Liver (tissue), 8 donors: ENCODE measurements at regions not wholly inside any gene's neighbourhood (a gene's known extent, or its start where the extent isn't known, plus 50 kb on each side); places are given as distances from the start of the nearest gene placed in this dataset.

ENCODE experiments used
- DNase-seq: peaks from one replicate; pipeline ENCODE4 v3.0.0-alpha.2; 2017; ENCODE audit warnings: low spot score
- H3K27ac ChIP-seq, 2 donors: one replicate each; pipeline ENCODE4 v1.7.0; 2013; ENCODE audit warnings: inconsistent platforms in 2 of 2, low read length in 2 of 2, control low read depth in 1 of 2, low read depth in 1 of 2, mild to moderate bottlenecking in 1 of 2
- H3K27me3 ChIP-seq, 4 donors: one replicate each; pipeline versions ENCODE4 v1.6.1 to v1.7.0; 2013; ENCODE audit warnings: low read length in 3 of 4, inconsistent platforms in 1 of 4, mild to moderate bottlenecking in 1 of 4, moderate library complexity in 1 of 4; ENCODE audit not compliant: control insufficient read depth in 4 of 4, insufficient read depth in 4 of 4
- H3K36me3 ChIP-seq, 4 donors: one replicate each; pipeline versions ENCODE4 v1.6.1 to v1.7.0; 2013; ENCODE audit warnings: low read length in 3 of 4, mild to moderate bottlenecking in 3 of 4, low read depth in 1 of 4, moderate library complexity in 1 of 4; ENCODE audit not compliant: control insufficient read depth in 4 of 4, insufficient read depth in 3 of 4
- H3K4me1 ChIP-seq, 4 donors: one replicate each; pipeline versions ENCODE4 v1.6.1 to v1.7.0; 2013; ENCODE audit warnings: low read length in 3 of 4, mild to moderate bottlenecking in 3 of 4, moderate library complexity in 1 of 4; ENCODE audit not compliant: control insufficient read depth in 4 of 4, insufficient read depth in 4 of 4
- H3K4me3 ChIP-seq, 3 donors: one replicate each; pipeline versions ENCODE4 v1.6.1 to v1.7.0; 2013; ENCODE audit warnings: low read length in 3 of 3, control low read depth in 1 of 3, low read depth in 1 of 3, mild to moderate bottlenecking in 1 of 3
- H3K9ac ChIP-seq, 2 donors: one replicate each; pipeline ENCODE4 v1.7.0; 2013; ENCODE audit warnings: low read length in 2 of 2, mild to moderate bottlenecking in 2 of 2, moderate library complexity in 2 of 2, control low read depth in 1 of 2, low read depth in 1 of 2
- H3K9me3 ChIP-seq, 4 donors: one replicate each; pipeline versions ENCODE4 v1.6.1 to v1.7.0; 2013; ENCODE audit warnings: low read length in 3 of 4; ENCODE audit not compliant: control insufficient read depth in 4 of 4
- EGR1 ChIP-seq, 2 donors: IDR thresholded peaks; 2 replicates each; pipeline ENCODE4 v1.6.1; 2016 to 2018; ENCODE audit warnings: antibody characterized with exemption in 2 of 2, low read depth in 2 of 2
- FOXA1 ChIP-seq: IDR thresholded peaks from 2 replicates; pipeline ENCODE4 v1.6.1; 2016; ENCODE audit warnings: antibody characterized with exemption
- FOXA2 ChIP-seq: IDR thresholded peaks from 2 replicates; pipeline ENCODE4 v1.6.1; 2016; ENCODE audit warnings: antibody characterized with exemption
- GABPA ChIP-seq, 2 donors: IDR thresholded peaks in 1 of 2; conservative IDR thresholded peaks in 1 of 2; 2 replicates each; pipeline ENCODE4 v1.6.1; 2016; ENCODE audit warnings: antibody characterized with exemption in 2 of 2, mild to moderate bottlenecking in 1 of 2, moderate library complexity in 1 of 2
- HNF4A ChIP-seq, 2 donors: conservative IDR thresholded peaks; 2 replicates each; pipeline ENCODE4 v1.6.1; 2016; ENCODE audit warnings: antibody characterized with exemption in 2 of 2, mild to moderate bottlenecking in 2 of 2
- HNF4G ChIP-seq: IDR thresholded peaks from 2 replicates; pipeline ENCODE4 v1.6.1; 2016; ENCODE audit warnings: antibody characterized with exemption
- JUND ChIP-seq, 2 donors: IDR thresholded peaks; 2 replicates each; pipeline ENCODE4 v1.6.1; 2016; ENCODE audit warnings: antibody characterized with exemption in 2 of 2
- RAD21 ChIP-seq, 2 donors: IDR thresholded peaks; 2 replicates each; pipeline ENCODE4 v1.6.1; 2016; ENCODE audit warnings: antibody characterized with exemption in 2 of 2, mild to moderate bottlenecking in 2 of 2
- RXRA ChIP-seq, 2 donors: IDR thresholded peaks; 2 replicates each; pipeline ENCODE4 v1.6.1; 2017 to 2018; ENCODE audit warnings: antibody characterized with exemption in 2 of 2, mild to moderate bottlenecking in 1 of 2
- SP1 ChIP-seq: IDR thresholded peaks from 2 replicates; pipeline ENCODE4 v1.6.1; 2018; ENCODE audit warnings: antibody characterized with exemption, mild to moderate bottlenecking
- TAF1 ChIP-seq: conservative IDR thresholded peaks from 2 replicates; pipeline ENCODE4 v1.6.1; 2016; ENCODE audit warnings: antibody characterized with exemption, mild to moderate bottlenecking
- YY1 ChIP-seq: IDR thresholded peaks from 2 replicates; pipeline ENCODE4 v1.6.1; 2016; ENCODE audit warnings: antibody characterized with exemption, mild to moderate bottlenecking
- WGBS: extraction: QIAGEN DNeasy Blood & Tissue Kit; methylation state at CpG from one replicate; pipeline ENCODE4 v1.1.7; 2013; 5-methylcytosine and 5-hydroxymethylcytosine counted together
- TF ChIP-seq, protein P1 (sequence below): IDR thresholded peaks from 2 replicates; pipeline ENCODE4 v1.6.1; 2016; ENCODE audit warnings: antibody characterized with exemption
- TF ChIP-seq, protein P2 (sequence below): IDR thresholded peaks from 2 replicates; pipeline ENCODE4 v1.6.1; 2016; ENCODE audit warnings: antibody characterized with exemption
- TF ChIP-seq, protein P3 (sequence below): IDR thresholded peaks from 2 replicates; pipeline ENCODE4 v1.6.1; 2016; ENCODE audit warnings: antibody characterized with exemption
- TF ChIP-seq, protein P4 (sequence below): fragments of 150-350 bp; IDR thresholded peaks from 2 replicates; pipeline ENCODE4 v1.5.1; 2017; ENCODE audit warnings: improper control_type of control experiment, low read depth, low read length; ENCODE audit not compliant: missing input control
- TF ChIP-seq, protein P5 (sequence below): IDR thresholded peaks from 2 replicates; pipeline ENCODE4 v1.6.1; 2016; ENCODE audit warnings: antibody characterized with exemption, mild to moderate bottlenecking
- donor health status: healthy.
- donor health status: healthy.
- donor health status: healthy.
- donor health status: healthy.
- donor health status: healthy.

DNA sequence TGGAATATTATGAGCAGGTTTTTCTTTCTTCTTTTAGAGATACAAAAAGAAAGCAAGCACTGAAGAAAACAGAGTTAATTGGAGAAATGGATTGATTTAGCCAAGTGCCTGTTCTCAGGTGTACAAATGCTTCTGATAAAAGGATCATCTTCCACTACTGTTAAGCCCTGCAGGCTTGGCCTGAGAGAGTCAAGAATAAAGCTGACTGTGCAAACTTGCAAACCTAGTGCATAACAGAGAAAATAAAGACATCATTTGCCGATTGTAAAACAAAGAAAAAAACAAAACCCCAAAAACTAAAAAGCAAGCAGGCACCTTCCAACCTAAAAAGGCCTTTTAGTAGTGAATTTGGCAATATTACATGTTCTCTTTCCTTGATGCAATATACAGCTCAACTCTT, 78.0 kb upstream of the CCDC80 start:
- WGBS, result 71% methylated on average over 1 of the region's 1 CpG
- Histone ChIP-seq H3K36me3 (no peaks in the 10 kb centered on the region), H3K4me1 (no peaks in the 10 kb centered on the region), H3K4me3 (no peak overlapping the region), H3K9me3 (no peaks in the 10 kb centered on the region), H3K27me3 (peaks cover 0 to 3% (median 0%) of the 10 kb centered on the region in 4 donors), H3K9ac (no peak overlapping the region), H3K27ac (no peak overlapping the region)
- TF ChIP-seq SP1 (no peak), RXRA (IDR thresholded peaks at IDR 0.05) (no peak), RAD21 (IDR thresholded peaks at IDR 0.05) (no peak), FOXA2 (no peak), JUND (IDR thresholded peaks at IDR 0.05) (no peak), HNF4A (conservative IDR thresholded peaks at IDR 0.05) (no peak), GABPA (IDR thresholded peaks at IDR 0.05 in 1 of 2, conservative IDR thresholded peaks at IDR 0.05 in 1 of 2) (no peak)
- TF ChIP-seq, protein P1, sequence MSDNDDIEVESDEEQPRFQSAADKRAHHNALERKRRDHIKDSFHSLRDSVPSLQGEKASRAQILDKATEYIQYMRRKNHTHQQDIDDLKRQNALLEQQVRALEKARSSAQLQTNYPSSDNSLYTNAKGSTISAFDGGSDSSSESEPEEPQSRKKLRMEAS, result no peak
- no peak for DNase-seq

DNA sequence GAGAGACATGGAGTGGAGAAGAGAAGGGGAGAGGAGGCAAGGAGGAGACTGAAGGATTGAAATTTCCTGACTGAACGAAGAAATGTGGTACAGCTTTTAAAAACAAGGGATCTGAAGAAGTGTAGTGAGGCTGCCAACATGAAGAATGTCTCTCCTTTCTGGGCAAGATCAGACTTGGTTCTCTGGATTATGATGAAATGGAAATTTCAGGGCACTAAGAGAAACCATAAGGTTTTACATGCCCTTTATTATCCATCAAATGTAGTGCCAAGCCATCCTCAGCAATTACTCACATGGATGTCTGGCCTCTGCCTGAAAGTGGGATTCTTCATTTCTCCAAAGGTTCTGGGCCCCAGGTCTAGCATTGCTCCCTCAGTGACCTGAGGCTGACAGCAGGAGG, 77.6 kb upstream of the CCDC80 start:
- 45% methylated on average over 1 of the region's 1 CpG for WGBS
- H3K9ac ChIP-seq, result no peak overlapping the region
- no peak overlapping the region for H3K27ac ChIP-seq
- peaks cover 0 to 3% (median 0%) of the 10 kb centered on the region in 4 donors for H3K27me3 ChIP-seq
- TF ChIP-seq YY1, result no peak
- no peak for TF ChIP-seq RAD21 (IDR thresholded peaks at IDR 0.05)
- no peak for TF ChIP-seq TAF1
- no peak for TF ChIP-seq HNF4A (conservative IDR thresholded peaks at IDR 0.05)
- no peak for TF ChIP-seq FOXA2
- TF ChIP-seq, protein P1, result no peak
- TF ChIP-seq, protein P2, sequence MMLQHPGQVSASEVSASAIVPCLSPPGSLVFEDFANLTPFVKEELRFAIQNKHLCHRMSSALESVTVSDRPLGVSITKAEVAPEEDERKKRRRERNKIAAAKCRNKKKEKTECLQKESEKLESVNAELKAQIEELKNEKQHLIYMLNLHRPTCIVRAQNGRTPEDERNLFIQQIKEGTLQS, result no peak
- TF ChIP-seq RXRA (IDR thresholded peaks at IDR 0.05), result no peak
- TF ChIP-seq, protein P3, sequence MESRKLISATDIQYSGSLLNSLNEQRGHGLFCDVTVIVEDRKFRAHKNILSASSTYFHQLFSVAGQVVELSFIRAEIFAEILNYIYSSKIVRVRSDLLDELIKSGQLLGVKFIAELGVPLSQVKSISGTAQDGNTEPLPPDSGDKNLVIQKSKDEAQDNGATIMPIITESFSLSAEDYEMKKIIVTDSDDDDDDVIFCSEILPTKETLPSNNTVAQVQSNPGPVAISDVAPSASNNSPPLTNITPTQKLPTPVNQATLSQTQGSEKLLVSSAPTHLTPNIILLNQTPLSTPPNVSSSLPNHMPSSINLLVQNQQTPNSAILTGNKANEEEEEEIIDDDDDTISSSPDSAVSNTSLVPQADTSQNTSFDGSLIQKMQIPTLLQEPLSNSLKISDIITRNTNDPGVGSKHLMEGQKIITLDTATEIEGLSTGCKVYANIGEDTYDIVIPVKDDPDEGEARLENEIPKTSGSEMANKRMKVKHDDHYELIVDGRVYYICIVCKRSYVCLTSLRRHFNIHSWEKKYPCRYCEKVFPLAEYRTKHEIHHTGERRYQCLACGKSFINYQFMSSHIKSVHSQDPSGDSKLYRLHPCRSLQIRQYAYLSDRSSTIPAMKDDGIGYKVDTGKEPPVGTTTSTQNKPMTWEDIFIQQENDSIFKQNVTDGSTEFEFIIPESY, result no peak
- TF ChIP-seq, protein P4, sequence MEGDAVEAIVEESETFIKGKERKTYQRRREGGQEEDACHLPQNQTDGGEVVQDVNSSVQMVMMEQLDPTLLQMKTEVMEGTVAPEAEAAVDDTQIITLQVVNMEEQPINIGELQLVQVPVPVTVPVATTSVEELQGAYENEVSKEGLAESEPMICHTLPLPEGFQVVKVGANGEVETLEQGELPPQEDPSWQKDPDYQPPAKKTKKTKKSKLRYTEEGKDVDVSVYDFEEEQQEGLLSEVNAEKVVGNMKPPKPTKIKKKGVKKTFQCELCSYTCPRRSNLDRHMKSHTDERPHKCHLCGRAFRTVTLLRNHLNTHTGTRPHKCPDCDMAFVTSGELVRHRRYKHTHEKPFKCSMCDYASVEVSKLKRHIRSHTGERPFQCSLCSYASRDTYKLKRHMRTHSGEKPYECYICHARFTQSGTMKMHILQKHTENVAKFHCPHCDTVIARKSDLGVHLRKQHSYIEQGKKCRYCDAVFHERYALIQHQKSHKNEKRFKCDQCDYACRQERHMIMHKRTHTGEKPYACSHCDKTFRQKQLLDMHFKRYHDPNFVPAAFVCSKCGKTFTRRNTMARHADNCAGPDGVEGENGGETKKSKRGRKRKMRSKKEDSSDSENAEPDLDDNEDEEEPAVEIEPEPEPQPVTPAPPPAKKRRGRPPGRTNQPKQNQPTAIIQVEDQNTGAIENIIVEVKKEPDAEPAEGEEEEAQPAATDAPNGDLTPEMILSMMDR, result no peak
- no peak for TF ChIP-seq HNF4G
- no peak for TF ChIP-seq JUND (IDR thresholded peaks at IDR 0.05)
- no peak for TF ChIP-seq FOXA1
- TF ChIP-seq SP1, result no peak
- no peak for TF ChIP-seq GABPA (IDR thresholded peaks at IDR 0.05 in 1 of 2, conservative IDR thresholded peaks at IDR 0.05 in 1 of 2)
- TF ChIP-seq, protein P5, sequence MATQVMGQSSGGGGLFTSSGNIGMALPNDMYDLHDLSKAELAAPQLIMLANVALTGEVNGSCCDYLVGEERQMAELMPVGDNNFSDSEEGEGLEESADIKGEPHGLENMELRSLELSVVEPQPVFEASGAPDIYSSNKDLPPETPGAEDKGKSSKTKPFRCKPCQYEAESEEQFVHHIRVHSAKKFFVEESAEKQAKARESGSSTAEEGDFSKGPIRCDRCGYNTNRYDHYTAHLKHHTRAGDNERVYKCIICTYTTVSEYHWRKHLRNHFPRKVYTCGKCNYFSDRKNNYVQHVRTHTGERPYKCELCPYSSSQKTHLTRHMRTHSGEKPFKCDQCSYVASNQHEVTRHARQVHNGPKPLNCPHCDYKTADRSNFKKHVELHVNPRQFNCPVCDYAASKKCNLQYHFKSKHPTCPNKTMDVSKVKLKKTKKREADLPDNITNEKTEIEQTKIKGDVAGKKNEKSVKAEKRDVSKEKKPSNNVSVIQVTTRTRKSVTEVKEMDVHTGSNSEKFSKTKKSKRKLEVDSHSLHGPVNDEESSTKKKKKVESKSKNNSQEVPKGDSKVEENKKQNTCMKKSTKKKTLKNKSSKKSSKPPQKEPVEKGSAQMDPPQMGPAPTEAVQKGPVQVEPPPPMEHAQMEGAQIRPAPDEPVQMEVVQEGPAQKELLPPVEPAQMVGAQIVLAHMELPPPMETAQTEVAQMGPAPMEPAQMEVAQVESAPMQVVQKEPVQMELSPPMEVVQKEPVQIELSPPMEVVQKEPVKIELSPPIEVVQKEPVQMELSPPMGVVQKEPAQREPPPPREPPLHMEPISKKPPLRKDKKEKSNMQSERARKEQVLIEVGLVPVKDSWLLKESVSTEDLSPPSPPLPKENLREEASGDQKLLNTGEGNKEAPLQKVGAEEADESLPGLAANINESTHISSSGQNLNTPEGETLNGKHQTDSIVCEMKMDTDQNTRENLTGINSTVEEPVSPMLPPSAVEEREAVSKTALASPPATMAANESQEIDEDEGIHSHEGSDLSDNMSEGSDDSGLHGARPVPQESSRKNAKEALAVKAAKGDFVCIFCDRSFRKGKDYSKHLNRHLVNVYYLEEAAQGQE, result no peak
- TF ChIP-seq EGR1 (IDR thresholded peaks at IDR 0.05; ENCODE audit: low read depth in 2 of 2), result no peak
- H3K4me1 ChIP-seq, result no peaks in the 10 kb centered on the region
- no peaks in the 10 kb centered on the region for H3K36me3 ChIP-seq
- no peaks in the 10 kb centered on the region for H3K9me3 ChIP-seq
- no peak overlapping the region for H3K4me3 ChIP-seq
- no peak for DNase-seq
